Body of pancreas (tissue), 4 donors: ENCODE measurements at regions not wholly inside any gene's neighbourhood (a gene's known extent, or its start where the extent isn't known, plus 50 kb on each side); places are given as distances from the start of the nearest gene placed in this dataset.

Experiments used
- CTCF ChIP-seq, 7 experiments: fragments of 450-650 bp in 4 of 7; fragments of 200-600 bp in 3 of 7; sonication (generic) in 3 of 7; IDR thresholded peaks; one replicate each; pipeline ENCODE4 v1.5.1; 2016 to 2019; ENCODE audit warnings: antibody characterized with exemption in 7 of 7
- POLR2A ChIP-seq, 3 donors: fragments of 450-650 bp; IDR thresholded peaks; one replicate each; pipeline ENCODE4 v1.6.1; 2016; ENCODE audit warnings: antibody characterized with exemption in 3 of 3, mild to moderate bottlenecking in 2 of 3

- TF ChIP-seq POLR2A (IDR thresholded peaks at IDR 0.05) = no peak
- no peak for TF ChIP-seq CTCF (IDR thresholded peaks at IDR 0.05)
Measured at GRCh38 chr1:216958569-216958968, 235.3 kb upstream of the ESRRG start.
